Stimulated activated CD4-positive, alpha-beta T cell treated with anti-CD3 and anti-CD28 coated beads, Interleukin-1b, Interleukin-23, amount 100 ng/mL, for 24 hours (primary cell): ENCODE measurements at regions not wholly inside any gene's neighbourhood (a gene's known extent, or its start where the extent isn't known, plus 50 kb on each side); places are given as distances from the start of the nearest gene placed in this dataset.
"Not testable (repeated sequence)": the region's sequence is repeated elsewhere in the genome, so short reads cannot be mapped to it uniquely, and the experiment has no call there.

Experiments used
- DNase-seq, 4 experiments: peaks; one replicate each; pipeline ENCODE4 v3.0.0-alpha.2; 2020; ENCODE audit warnings: low read depth in 4 of 4, low spot score in 1 of 4

GRCh38 chr18:55906536-55906935 is 318.5 kb upstream of the TCF4 start:
- DNase-seq = no peak

GRCh38 chr18:55903911-55904310 is 315.9 kb upstream of the TCF4 start:
- no peak for DNase-seq

GRCh38 chr18:55900380-55900779 is 312.4 kb upstream of the TCF4 start:
- DNase-seq = no peak

GRCh38 chr18:55897091-55897689 is 309.2 kb upstream of the TCF4 start:
- DNase-seq = no peak

GRCh38 chr18:55893948-55894347 is 306.0 kb upstream of the TCF4 start:
- no peak for DNase-seq

GRCh38 chr18:55892862-55893813 is 305.1 kb upstream of the TCF4 start:
- not testable (repeated sequence) for DNase-seq

GRCh38 chr18:55886886-55887285 is 298.9 kb upstream of the TCF4 start:
- DNase-seq = no peak

GRCh38 chr18:55884498-55884897 is 296.5 kb upstream of the TCF4 start:
- DNase-seq = no peak

- DNase-seq = no peak
These were observed 292.6 kb upstream of the TCF4 start for GRCh38 chr18:55880617-55881016.

- DNase-seq = no peak
These were observed 291.3 kb upstream of the TCF4 start for GRCh38 chr18:55879331-55879730.

GRCh38 chr18:55878224-55878623 is 290.2 kb upstream of the TCF4 start:
- DNase-seq = no peak

- DNase-seq = no peak
These were observed 289.3 kb upstream of the TCF4 start for GRCh38 chr18:55877321-55877720.

GRCh38 chr18:55876254-55876653 is 288.3 kb upstream of the TCF4 start:
- no peak for DNase-seq

- DNase-seq = no peak
These were observed 287.4 kb upstream of the TCF4 start for GRCh38 chr18:55875371-55875901.

GRCh38 chr18:55869556-55870501 is 281.8 kb upstream of the TCF4 start:
- DNase-seq = no peak

- no peak for DNase-seq
These were observed 280.9 kb upstream of the TCF4 start for GRCh38 chr18:55868909-55869308.

- no peak for DNase-seq
These were observed 278.9 kb upstream of the TCF4 start for GRCh38 chr18:55866886-55867285.

GRCh38 chr18:55866006-55866405 is 278.0 kb upstream of the TCF4 start:
- no peak for DNase-seq

GRCh38 chr18:55864281-55864680 is 276.3 kb upstream of the TCF4 start:
- no peak for DNase-seq

- DNase-seq = no peak
These were observed 275.9 kb upstream of the TCF4 start for GRCh38 chr18:55863876-55864275.

- DNase-seq = no peak
These were observed 275.4 kb upstream of the TCF4 start for GRCh38 chr18:55863391-55863706.
